CD14-positive monocyte (primary cell): ENCODE measurements at regions not wholly inside any gene's neighbourhood (a gene's known extent, or its start where the extent isn't known, plus 50 kb on each side); places are given as distances from the start of the nearest gene placed in this dataset.
"Not testable (repeated sequence)": the region's sequence is repeated elsewhere in the genome, so short reads cannot be mapped to it uniquely, and the experiment has no call there.

Source experiments
- DNase-seq, 3 donors: peaks; one replicate each; pipeline ENCODE4 v3.0.0-alpha.2; 2011 to 2022
- H2AFZ ChIP-seq: 2 replicates; pipeline ENCODE4 v1.6.0; 2012; ENCODE audit warnings: mild to moderate bottlenecking, low read depth, low read length, inconsistent platforms; ENCODE audit not compliant: insufficient read depth, poor library complexity, severe bottlenecking
- H3K27ac ChIP-seq, 2 donors: 1 replicate in 1 of 2; 2 replicates in 1 of 2; pipeline ENCODE4 v1.5.1; 2012 to 2013; ENCODE audit warnings: low read length in 2 of 2, control low read depth in 1 of 2, inconsistent platforms in 1 of 2, low read depth in 1 of 2, mild to moderate bottlenecking in 1 of 2
- H3K27me3 ChIP-seq, 2 donors: one replicate each; pipeline versions ENCODE4 v1.6.0 to v1.6.1; 2011 to 2013; ENCODE audit warnings: low read length in 2 of 2; ENCODE audit not compliant: control insufficient read depth in 2 of 2, insufficient read depth in 2 of 2
- H3K36me3 ChIP-seq, 2 donors: replicated peaks in 1 of 2; 1 replicate in 1 of 2; 2 replicates in 1 of 2; pipeline versions ENCODE4 v1.5.1 to v1.6.1; 2012 to 2013; ENCODE audit warnings: low read length in 2 of 2, control low read depth in 1 of 2, inconsistent platforms in 1 of 2, mild to moderate bottlenecking in 1 of 2; ENCODE audit not compliant: insufficient read depth in 2 of 2, control insufficient read depth in 1 of 2
- H3K4me1 ChIP-seq, 2 donors: 1 replicate in 1 of 2; 2 replicates in 1 of 2; pipeline versions ENCODE4 v1.5.1 to v1.6.1; 2012 to 2013; ENCODE audit warnings: low read length in 2 of 2, control low read depth in 1 of 2, inconsistent platforms in 1 of 2, mild to moderate bottlenecking in 1 of 2, moderate library complexity in 1 of 2; ENCODE audit not compliant: insufficient read depth in 2 of 2, control insufficient read depth in 1 of 2
- H3K4me2 ChIP-seq: replicated peaks from 2 replicates; pipeline ENCODE3; 2012; ENCODE audit warnings: low read length, moderate library complexity, mild to moderate bottlenecking; ENCODE audit not compliant: poor library complexity, severe bottlenecking; ENCODE audit errors: extremely low read depth
- H3K4me3 ChIP-seq, 3 experiments: fragments of 200-600 bp in 1 of 3; sonication (generic) in 1 of 3; replicated peaks in 1 of 3; 1 replicate in 2 of 3; 2 replicates in 1 of 3; pipeline ENCODE4 v1.5.1; 2011 to 2013; ENCODE audit warnings: low read length in 3 of 3, mild to moderate bottlenecking in 3 of 3, control low read depth in 2 of 3, low read depth in 2 of 3, inconsistent platforms in 1 of 3, moderate library complexity in 1 of 3
- H3K79me2 ChIP-seq: 2 replicates; pipeline ENCODE4 v1.6.0; 2012; ENCODE audit warnings: mild to moderate bottlenecking, control low read depth, inconsistent platforms, low read length, moderate library complexity; ENCODE audit not compliant: insufficient read depth
- H3K9ac ChIP-seq: 2 replicates; pipeline ENCODE4 v1.6.0; 2017; ENCODE audit warnings: low read length, mild to moderate bottlenecking; ENCODE audit not compliant: insufficient read depth, poor library complexity, severe bottlenecking
- H3K9me3 ChIP-seq, 2 donors: replicated peaks in 1 of 2; 1 replicate in 1 of 2; 2 replicates in 1 of 2; pipeline versions ENCODE4 v1.5.1 to v1.6.1; 2012 to 2013; ENCODE audit warnings: low read length in 2 of 2, control low read depth in 1 of 2; ENCODE audit not compliant: control insufficient read depth in 1 of 2, insufficient read depth in 1 of 2
- H4K20me1 ChIP-seq: 2 replicates; pipeline ENCODE4 v1.6.0; 2012; ENCODE audit warnings: mild to moderate bottlenecking, low read length, control low read depth, moderate library complexity; ENCODE audit not compliant: insufficient read depth
- H3K27ac Mint-ChIP-seq, 7 donors: one replicate each; pipeline ENCODE4 v1.8.0; 2020; ENCODE audit warnings: mild to moderate bottlenecking in 7 of 7, mixed read lengths in 7 of 7, moderate library complexity in 6 of 7, inconsistent platforms in 2 of 7
- H3K27me3 Mint-ChIP-seq, 3 donors: one replicate each; pipeline ENCODE4 v1.8.0; 2021 to 2022; ENCODE audit warnings: low read depth in 3 of 3, mild to moderate bottlenecking in 3 of 3, mixed read lengths in 3 of 3, moderate library complexity in 3 of 3, inconsistent platforms in 1 of 3
- H3K36me3 Mint-ChIP-seq, 2 donors: one replicate each; pipeline ENCODE4 v1.8.0; 2020; ENCODE audit warnings: mixed read lengths in 2 of 2, inconsistent platforms in 1 of 2, mild to moderate bottlenecking in 1 of 2
- H3K4me1 Mint-ChIP-seq: one replicate; pipeline ENCODE4 v1.8.0; 2020; ENCODE audit warnings: mild to moderate bottlenecking, mixed read lengths
- H3K4me3 Mint-ChIP-seq, 2 donors: one replicate each; pipeline ENCODE4 v1.8.0; 2020; ENCODE audit warnings: mild to moderate bottlenecking in 2 of 2, mixed read lengths in 2 of 2, moderate library complexity in 1 of 2
- H3K9me3 Mint-ChIP-seq, 7 donors: one replicate each; pipeline ENCODE4 v1.8.0; 2020 to 2022; ENCODE audit warnings: mixed read lengths in 7 of 7, mild to moderate bottlenecking in 6 of 7, moderate library complexity in 6 of 7, inconsistent platforms in 2 of 7
- CTCF ChIP-seq: fragments of 200-600 bp; IDR thresholded peaks from one replicate; pipeline ENCODE4 v1.8.0; 2022; ENCODE audit warnings: antibody characterized with exemption, mild to moderate bottlenecking
- WGBS: methylation state at CpG from one replicate; pipeline ENCODE4 v1.1.5; 2013; ENCODE audit warnings: missing lambda C conversion rate; ENCODE audit not compliant: insufficient coverage; 5-methylcytosine and 5-hydroxymethylcytosine counted together
- intact Hi-C, 2 donors: fragments of 100-400 bp; cut with micrococcal nuclease; formaldehyde crosslinking; loops; one replicate each; pipeline versions ENCODE4 v1.15.0 to v1.15.1; 2023

- H3K79me2 ChIP-seq, H3K4me3 ChIP-seq, H3K9ac ChIP-seq, H3K4me3 Mint-ChIP-seq, intact Hi-C loops, H3K36me3 ChIP-seq, H3K27ac ChIP-seq, H3K4me1 ChIP-seq, DNase-seq, H3K4me1 Mint-ChIP-seq, H3K27me3 ChIP-seq, H2AFZ ChIP-seq, H3K4me2 ChIP-seq, H4K20me1 ChIP-seq, H3K36me3 Mint-ChIP-seq, H3K27me3 Mint-ChIP-seq, H3K27ac Mint-ChIP-seq: not testable (repeated sequence)
- WGBS = 88% methylated on average over 4 of the region's 5 CpGs
- peaks cover 7 to 11% of the 10 kb centered on the region in 2 donors for H3K9me3 ChIP-seq
- peaks cover 3 to 18% (median 12%) of the 10 kb centered on the region in 7 donors for H3K9me3 Mint-ChIP-seq
Observed at GRCh38 chr3:80709597-80710322, 942.0 kb upstream of the ROBO1 start.

GRCh38 chr3:80705290-80705689 lies 937.5 kb upstream of the ROBO1 start:
- H3K9me3 Mint-ChIP-seq = peaks cover 5 to 17% (median 12%) of the 10 kb centered on the region in 7 donors
- H3K27ac Mint-ChIP-seq = no peak overlapping the region
- no peaks in the 10 kb centered on the region for H3K4me1 Mint-ChIP-seq
- H3K79me2 ChIP-seq = no peaks in the 10 kb centered on the region
- no peaks in the 10 kb centered on the region for H3K4me1 ChIP-seq
- H4K20me1 ChIP-seq = no peaks in the 10 kb centered on the region
- no peak for TF ChIP-seq CTCF
- H3K4me3 Mint-ChIP-seq = no peak overlapping the region
- no peaks in the 10 kb centered on the region for H3K36me3 Mint-ChIP-seq
- H3K27me3 ChIP-seq = no peaks in the 10 kb centered on the region
- peaks cover 0 to 1% (median 0%) of the 10 kb centered on the region in 3 donors for H3K27me3 Mint-ChIP-seq
- H3K9ac ChIP-seq = no peak overlapping the region
- H3K4me2 ChIP-seq = no peak overlapping the region
- intact Hi-C loops = no loop called here
- WGBS = no CpG with 5 or more reads among the region's 1 CpG
- H3K9me3 ChIP-seq = peaks cover 7 to 15% of the 10 kb centered on the region in 2 donors
- H2AFZ ChIP-seq = no peak overlapping the region
- no peak overlapping the region for H3K4me3 ChIP-seq
- no peak overlapping the region for H3K27ac ChIP-seq
- DNase-seq = no peak
- no peaks in the 10 kb centered on the region for H3K36me3 ChIP-seq
